Liver (tissue), 8 donors: ENCODE measurements at regions not wholly inside any gene's neighbourhood (a gene's known extent, or its start where the extent isn't known, plus 50 kb on each side); places are given as distances from the start of the nearest gene placed in this dataset.

Experiments
- DNase-seq: peaks from one replicate; pipeline ENCODE4 v3.0.0-alpha.2; 2017; ENCODE audit warnings: low spot score
- H3K27ac ChIP-seq, 2 donors: one replicate each; pipeline ENCODE4 v1.7.0; 2013; ENCODE audit warnings: inconsistent platforms in 2 of 2, low read length in 2 of 2, control low read depth in 1 of 2, low read depth in 1 of 2, mild to moderate bottlenecking in 1 of 2
- H3K27me3 ChIP-seq, 4 donors: one replicate each; pipeline versions ENCODE4 v1.6.1 to v1.7.0; 2013; ENCODE audit warnings: low read length in 3 of 4, inconsistent platforms in 1 of 4, mild to moderate bottlenecking in 1 of 4, moderate library complexity in 1 of 4; ENCODE audit not compliant: control insufficient read depth in 4 of 4, insufficient read depth in 4 of 4
- H3K36me3 ChIP-seq, 4 donors: one replicate each; pipeline versions ENCODE4 v1.6.1 to v1.7.0; 2013; ENCODE audit warnings: low read length in 3 of 4, mild to moderate bottlenecking in 3 of 4, low read depth in 1 of 4, moderate library complexity in 1 of 4; ENCODE audit not compliant: control insufficient read depth in 4 of 4, insufficient read depth in 3 of 4
- H3K4me1 ChIP-seq, 4 donors: one replicate each; pipeline versions ENCODE4 v1.6.1 to v1.7.0; 2013; ENCODE audit warnings: low read length in 3 of 4, mild to moderate bottlenecking in 3 of 4, moderate library complexity in 1 of 4; ENCODE audit not compliant: control insufficient read depth in 4 of 4, insufficient read depth in 4 of 4
- H3K4me3 ChIP-seq, 3 donors: one replicate each; pipeline versions ENCODE4 v1.6.1 to v1.7.0; 2013; ENCODE audit warnings: low read length in 3 of 3, control low read depth in 1 of 3, low read depth in 1 of 3, mild to moderate bottlenecking in 1 of 3
- H3K9ac ChIP-seq, 2 donors: one replicate each; pipeline ENCODE4 v1.7.0; 2013; ENCODE audit warnings: low read length in 2 of 2, mild to moderate bottlenecking in 2 of 2, moderate library complexity in 2 of 2, control low read depth in 1 of 2, low read depth in 1 of 2
- H3K9me3 ChIP-seq, 4 donors: one replicate each; pipeline versions ENCODE4 v1.6.1 to v1.7.0; 2013; ENCODE audit warnings: low read length in 3 of 4; ENCODE audit not compliant: control insufficient read depth in 4 of 4
- EGR1 ChIP-seq, 2 donors: IDR thresholded peaks; 2 replicates each; pipeline ENCODE4 v1.6.1; 2016 to 2018; ENCODE audit warnings: antibody characterized with exemption in 2 of 2, low read depth in 2 of 2
- FOXA1 ChIP-seq: IDR thresholded peaks from 2 replicates; pipeline ENCODE4 v1.6.1; 2016; ENCODE audit warnings: antibody characterized with exemption
- FOXA2 ChIP-seq: IDR thresholded peaks from 2 replicates; pipeline ENCODE4 v1.6.1; 2016; ENCODE audit warnings: antibody characterized with exemption
- GABPA ChIP-seq, 2 donors: IDR thresholded peaks in 1 of 2; conservative IDR thresholded peaks in 1 of 2; 2 replicates each; pipeline ENCODE4 v1.6.1; 2016; ENCODE audit warnings: antibody characterized with exemption in 2 of 2, mild to moderate bottlenecking in 1 of 2, moderate library complexity in 1 of 2
- HNF4A ChIP-seq, 2 donors: conservative IDR thresholded peaks; 2 replicates each; pipeline ENCODE4 v1.6.1; 2016; ENCODE audit warnings: antibody characterized with exemption in 2 of 2, mild to moderate bottlenecking in 2 of 2
- HNF4G ChIP-seq: IDR thresholded peaks from 2 replicates; pipeline ENCODE4 v1.6.1; 2016; ENCODE audit warnings: antibody characterized with exemption
- JUND ChIP-seq, 2 donors: IDR thresholded peaks; 2 replicates each; pipeline ENCODE4 v1.6.1; 2016; ENCODE audit warnings: antibody characterized with exemption in 2 of 2
- NR2F2 ChIP-seq: IDR thresholded peaks from 2 replicates; pipeline ENCODE4 v1.6.1; 2016; ENCODE audit warnings: antibody characterized with exemption
- RAD21 ChIP-seq, 2 donors: IDR thresholded peaks; 2 replicates each; pipeline ENCODE4 v1.6.1; 2016; ENCODE audit warnings: antibody characterized with exemption in 2 of 2, mild to moderate bottlenecking in 2 of 2
- RXRA ChIP-seq, 2 donors: IDR thresholded peaks; 2 replicates each; pipeline ENCODE4 v1.6.1; 2017 to 2018; ENCODE audit warnings: antibody characterized with exemption in 2 of 2, mild to moderate bottlenecking in 1 of 2
- SP1 ChIP-seq: IDR thresholded peaks from 2 replicates; pipeline ENCODE4 v1.6.1; 2018; ENCODE audit warnings: antibody characterized with exemption, mild to moderate bottlenecking
- TAF1 ChIP-seq: conservative IDR thresholded peaks from 2 replicates; pipeline ENCODE4 v1.6.1; 2016; ENCODE audit warnings: antibody characterized with exemption, mild to moderate bottlenecking
- YY1 ChIP-seq: IDR thresholded peaks from 2 replicates; pipeline ENCODE4 v1.6.1; 2016; ENCODE audit warnings: antibody characterized with exemption, mild to moderate bottlenecking
- ZBTB33 ChIP-seq: IDR thresholded peaks from 2 replicates; pipeline ENCODE4 v1.6.1; 2016; ENCODE audit warnings: antibody characterized with exemption
- WGBS: extraction: QIAGEN DNeasy Blood & Tissue Kit; methylation state at CpG from one replicate; pipeline ENCODE4 v1.1.7; 2013; 5-methylcytosine and 5-hydroxymethylcytosine counted together
- TF ChIP-seq, protein P1 (sequence below): IDR thresholded peaks from 2 replicates; pipeline ENCODE4 v1.6.1; 2016; ENCODE audit warnings: antibody characterized with exemption, mild to moderate bottlenecking
- TF ChIP-seq, protein P2 (sequence below): IDR thresholded peaks from 2 replicates; pipeline ENCODE4 v1.6.1; 2016; ENCODE audit warnings: antibody characterized with exemption
- TF ChIP-seq, protein P3 (sequence below): fragments of 150-350 bp; IDR thresholded peaks from 2 replicates; pipeline ENCODE4 v1.5.1; 2017; ENCODE audit warnings: improper control_type of control experiment, low read depth, low read length; ENCODE audit not compliant: missing input control
- TF ChIP-seq, protein P4 (sequence below): IDR thresholded peaks from 2 replicates; pipeline ENCODE4 v1.6.1; 2016; ENCODE audit warnings: antibody characterized with exemption
- donor health status: healthy.
- donor health status: healthy.
- donor health status: healthy.
- donor health status: healthy.
- donor health status: healthy.

GRCh38 chr10:81546243-81546642 lies 328.8 kb upstream of the NRG3 start:
- WGBS: 84% methylated on average over 5 of the region's 5 CpGs
- H3K9me3 ChIP-seq: peaks cover 0 to 4% (median under 1%) of the 10 kb centered on the region in 4 donors
- H3K27ac ChIP-seq: no peak overlapping the region
- no peaks in the 10 kb centered on the region for H3K27me3 ChIP-seq
- no peaks in the 10 kb centered on the region for H3K36me3 ChIP-seq
- no peaks in the 10 kb centered on the region for H3K4me1 ChIP-seq
- H3K9ac ChIP-seq: no peak overlapping the region
- TF ChIP-seq EGR1 (IDR thresholded peaks at IDR 0.05; ENCODE audit: low read depth in 2 of 2) (no peak), FOXA1 (no peak), YY1 (no peak), HNF4G (no peak), ZBTB33 (no peak), SP1 (no peak), RXRA (IDR thresholded peaks at IDR 0.05) (no peak), FOXA2 (no peak), RAD21 (IDR thresholded peaks at IDR 0.05) (no peak), JUND (IDR thresholded peaks at IDR 0.05) (no peak), NR2F2 (no peak), TAF1 (no peak), GABPA (IDR thresholded peaks at IDR 0.05 in 1 of 2, conservative IDR thresholded peaks at IDR 0.05 in 1 of 2) (no peak), HNF4A (conservative IDR thresholded peaks at IDR 0.05) (no peak)
- TF ChIP-seq, protein P1, sequence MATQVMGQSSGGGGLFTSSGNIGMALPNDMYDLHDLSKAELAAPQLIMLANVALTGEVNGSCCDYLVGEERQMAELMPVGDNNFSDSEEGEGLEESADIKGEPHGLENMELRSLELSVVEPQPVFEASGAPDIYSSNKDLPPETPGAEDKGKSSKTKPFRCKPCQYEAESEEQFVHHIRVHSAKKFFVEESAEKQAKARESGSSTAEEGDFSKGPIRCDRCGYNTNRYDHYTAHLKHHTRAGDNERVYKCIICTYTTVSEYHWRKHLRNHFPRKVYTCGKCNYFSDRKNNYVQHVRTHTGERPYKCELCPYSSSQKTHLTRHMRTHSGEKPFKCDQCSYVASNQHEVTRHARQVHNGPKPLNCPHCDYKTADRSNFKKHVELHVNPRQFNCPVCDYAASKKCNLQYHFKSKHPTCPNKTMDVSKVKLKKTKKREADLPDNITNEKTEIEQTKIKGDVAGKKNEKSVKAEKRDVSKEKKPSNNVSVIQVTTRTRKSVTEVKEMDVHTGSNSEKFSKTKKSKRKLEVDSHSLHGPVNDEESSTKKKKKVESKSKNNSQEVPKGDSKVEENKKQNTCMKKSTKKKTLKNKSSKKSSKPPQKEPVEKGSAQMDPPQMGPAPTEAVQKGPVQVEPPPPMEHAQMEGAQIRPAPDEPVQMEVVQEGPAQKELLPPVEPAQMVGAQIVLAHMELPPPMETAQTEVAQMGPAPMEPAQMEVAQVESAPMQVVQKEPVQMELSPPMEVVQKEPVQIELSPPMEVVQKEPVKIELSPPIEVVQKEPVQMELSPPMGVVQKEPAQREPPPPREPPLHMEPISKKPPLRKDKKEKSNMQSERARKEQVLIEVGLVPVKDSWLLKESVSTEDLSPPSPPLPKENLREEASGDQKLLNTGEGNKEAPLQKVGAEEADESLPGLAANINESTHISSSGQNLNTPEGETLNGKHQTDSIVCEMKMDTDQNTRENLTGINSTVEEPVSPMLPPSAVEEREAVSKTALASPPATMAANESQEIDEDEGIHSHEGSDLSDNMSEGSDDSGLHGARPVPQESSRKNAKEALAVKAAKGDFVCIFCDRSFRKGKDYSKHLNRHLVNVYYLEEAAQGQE: no peak
- TF ChIP-seq, protein P2, sequence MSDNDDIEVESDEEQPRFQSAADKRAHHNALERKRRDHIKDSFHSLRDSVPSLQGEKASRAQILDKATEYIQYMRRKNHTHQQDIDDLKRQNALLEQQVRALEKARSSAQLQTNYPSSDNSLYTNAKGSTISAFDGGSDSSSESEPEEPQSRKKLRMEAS: no peak
- TF ChIP-seq, protein P3, sequence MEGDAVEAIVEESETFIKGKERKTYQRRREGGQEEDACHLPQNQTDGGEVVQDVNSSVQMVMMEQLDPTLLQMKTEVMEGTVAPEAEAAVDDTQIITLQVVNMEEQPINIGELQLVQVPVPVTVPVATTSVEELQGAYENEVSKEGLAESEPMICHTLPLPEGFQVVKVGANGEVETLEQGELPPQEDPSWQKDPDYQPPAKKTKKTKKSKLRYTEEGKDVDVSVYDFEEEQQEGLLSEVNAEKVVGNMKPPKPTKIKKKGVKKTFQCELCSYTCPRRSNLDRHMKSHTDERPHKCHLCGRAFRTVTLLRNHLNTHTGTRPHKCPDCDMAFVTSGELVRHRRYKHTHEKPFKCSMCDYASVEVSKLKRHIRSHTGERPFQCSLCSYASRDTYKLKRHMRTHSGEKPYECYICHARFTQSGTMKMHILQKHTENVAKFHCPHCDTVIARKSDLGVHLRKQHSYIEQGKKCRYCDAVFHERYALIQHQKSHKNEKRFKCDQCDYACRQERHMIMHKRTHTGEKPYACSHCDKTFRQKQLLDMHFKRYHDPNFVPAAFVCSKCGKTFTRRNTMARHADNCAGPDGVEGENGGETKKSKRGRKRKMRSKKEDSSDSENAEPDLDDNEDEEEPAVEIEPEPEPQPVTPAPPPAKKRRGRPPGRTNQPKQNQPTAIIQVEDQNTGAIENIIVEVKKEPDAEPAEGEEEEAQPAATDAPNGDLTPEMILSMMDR: no peak
- TF ChIP-seq, protein P4, sequence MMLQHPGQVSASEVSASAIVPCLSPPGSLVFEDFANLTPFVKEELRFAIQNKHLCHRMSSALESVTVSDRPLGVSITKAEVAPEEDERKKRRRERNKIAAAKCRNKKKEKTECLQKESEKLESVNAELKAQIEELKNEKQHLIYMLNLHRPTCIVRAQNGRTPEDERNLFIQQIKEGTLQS: no peak
- DNase-seq: no peak
- H3K4me3 ChIP-seq: no peak overlapping the region
